Gastrocnemius medialis (tissue), 4 donors: ENCODE measurements at regions not wholly inside any gene's neighbourhood (a gene's known extent, or its start where the extent isn't known, plus 50 kb on each side); places are given as distances from the start of the nearest gene placed in this dataset.

Experiments used
- ATAC-seq, 2 donors: fragments of 150-250 bp; one replicate each; pipeline ENCODE4 v1.9.1; 2016
- DNase-seq, 2 donors: peaks; one replicate each; pipeline ENCODE4 v3.0.0-alpha.2; 2019
- H3K27ac ChIP-seq, 4 donors: fragments of 200-600 bp; sonication (generic); 1 replicate in 1 of 4; 2 replicates in 3 of 4; pipeline ENCODE4 v1.5.1; 2016 to 2018; ENCODE audit warnings: mild to moderate bottlenecking in 2 of 4, moderate library complexity in 1 of 4
- H3K27me3 ChIP-seq, 3 donors: fragments of 200-600 bp; sonication (generic) in 2 of 3; 1 replicate in 1 of 3; 2 replicates in 2 of 3; pipeline versions ENCODE4 v1.5.1 to v1.6.0; 2016 to 2019; ENCODE audit warnings: mild to moderate bottlenecking in 1 of 3, moderate library complexity in 1 of 3
- H3K36me3 ChIP-seq, 2 donors: fragments of 200-600 bp; sonication (generic) in 1 of 2; one replicate each; pipeline ENCODE4 v1.5.1; 2017 to 2018
- H3K4me1 ChIP-seq, 2 donors: fragments of 200-600 bp; sonication (generic) in 1 of 2; one replicate each; pipeline ENCODE4 v1.5.1; 2016 to 2017; ENCODE audit warnings: mild to moderate bottlenecking in 2 of 2
- H3K4me3 ChIP-seq, 4 donors: fragments of 200-600 bp; sonication (generic) in 3 of 4; 1 replicate in 1 of 4; 2 replicates in 3 of 4; pipeline ENCODE4 v1.5.1; 2016 to 2019; ENCODE audit warnings: mild to moderate bottlenecking in 2 of 4
- H3K9me3 ChIP-seq, 3 donors: fragments of 200-600 bp; sonication (generic) in 2 of 3; 1 replicate in 1 of 3; 2 replicates in 2 of 3; pipeline ENCODE4 v1.5.1; 2016 to 2019
- POLR2A ChIP-seq, 2 donors: fragments of 450-650 bp; IDR thresholded peaks; one replicate each; pipeline ENCODE4 v1.6.1; 2017; ENCODE audit warnings: antibody characterized with exemption in 2 of 2, mild to moderate bottlenecking in 2 of 2, moderate library complexity in 2 of 2
- in situ Hi-C, 4 donors: fragments of 200-750 bp; cut with MboI; loops; one replicate each; pipeline versions ENCODE4 v1.15.0 to v1.8.0; 2017; ENCODE audit warnings: low sequenced_read_pairs in 4 of 4
- intact Hi-C: fragments of 100-400 bp; cut with DNase I; formaldehyde crosslinking; loops from one replicate; pipeline ENCODE4 v1.15.1; 2023; ENCODE audit warnings: low total_unique reads
- TF ChIP-seq, protein P1 (sequence below), 5 experiments: fragments of 450-650 bp in 3 of 5; fragments of 200-600 bp in 2 of 5; sonication (generic) in 2 of 5; IDR thresholded peaks in 4 of 5; conservative IDR thresholded peaks in 1 of 5; 1 replicate in 4 of 5; 2 replicates in 1 of 5; pipeline ENCODE4 v1.5.1; 2016 to 2019; ENCODE audit warnings: antibody characterized with exemption in 5 of 5, mild to moderate bottlenecking in 3 of 5, moderate library complexity in 3 of 5

DNA sequence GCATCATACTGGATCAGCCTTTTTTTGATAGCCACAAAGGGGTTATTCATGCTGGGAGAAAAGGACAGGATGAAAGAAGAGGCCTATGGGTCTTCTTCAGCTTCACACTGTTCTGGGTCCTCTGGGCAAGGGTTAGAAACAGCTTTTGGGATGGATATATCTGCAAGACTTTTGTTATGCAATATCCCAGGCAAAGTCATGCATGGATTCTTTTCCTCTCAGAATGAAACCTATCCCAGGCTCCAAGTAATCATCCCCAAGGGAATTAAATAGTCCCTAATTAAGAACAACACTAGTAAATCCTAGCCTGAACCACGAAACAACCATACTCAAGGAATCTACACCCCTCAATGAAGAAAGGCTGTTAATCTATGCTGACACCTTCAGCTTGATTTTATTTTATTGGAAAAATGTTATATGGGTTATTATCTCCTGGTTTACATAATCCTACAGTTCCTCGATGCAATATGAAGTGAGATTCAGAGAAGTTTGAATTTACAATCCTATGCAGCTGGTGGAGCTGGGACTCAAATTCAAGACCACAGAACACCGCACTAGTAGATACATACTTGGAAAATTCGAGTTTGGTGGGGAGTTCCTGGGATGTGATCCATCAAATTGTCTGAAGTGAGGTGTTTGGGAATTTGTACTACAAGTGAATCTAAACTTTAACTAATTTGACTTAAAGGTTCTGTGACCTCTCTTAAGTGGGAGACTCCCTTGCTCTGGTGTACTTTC lies 338.6 kb downstream of the TBX15 start:
- no peak for DNase-seq
- in situ Hi-C loops (no loop called here), intact Hi-C loops (no loop called here)
- Histone ChIP-seq H3K27me3 (no peaks in the 10 kb centered on the region), H3K4me1 (peaks cover 6 to 17% of the 10 kb centered on the region in 2 donors), H3K9me3 (no peaks in the 10 kb centered on the region), H3K4me3 (no peak overlapping the region), H3K36me3 (no peaks in the 10 kb centered on the region), H3K27ac (no peak overlapping the region)
- TF ChIP-seq POLR2A (IDR thresholded peaks at IDR 0.05) = no peak
- TF ChIP-seq, protein P1, sequence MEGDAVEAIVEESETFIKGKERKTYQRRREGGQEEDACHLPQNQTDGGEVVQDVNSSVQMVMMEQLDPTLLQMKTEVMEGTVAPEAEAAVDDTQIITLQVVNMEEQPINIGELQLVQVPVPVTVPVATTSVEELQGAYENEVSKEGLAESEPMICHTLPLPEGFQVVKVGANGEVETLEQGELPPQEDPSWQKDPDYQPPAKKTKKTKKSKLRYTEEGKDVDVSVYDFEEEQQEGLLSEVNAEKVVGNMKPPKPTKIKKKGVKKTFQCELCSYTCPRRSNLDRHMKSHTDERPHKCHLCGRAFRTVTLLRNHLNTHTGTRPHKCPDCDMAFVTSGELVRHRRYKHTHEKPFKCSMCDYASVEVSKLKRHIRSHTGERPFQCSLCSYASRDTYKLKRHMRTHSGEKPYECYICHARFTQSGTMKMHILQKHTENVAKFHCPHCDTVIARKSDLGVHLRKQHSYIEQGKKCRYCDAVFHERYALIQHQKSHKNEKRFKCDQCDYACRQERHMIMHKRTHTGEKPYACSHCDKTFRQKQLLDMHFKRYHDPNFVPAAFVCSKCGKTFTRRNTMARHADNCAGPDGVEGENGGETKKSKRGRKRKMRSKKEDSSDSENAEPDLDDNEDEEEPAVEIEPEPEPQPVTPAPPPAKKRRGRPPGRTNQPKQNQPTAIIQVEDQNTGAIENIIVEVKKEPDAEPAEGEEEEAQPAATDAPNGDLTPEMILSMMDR (IDR thresholded peaks at IDR 0.05 in 4 of 5, conservative IDR thresholded peaks at IDR 0.05 in 1 of 5) = no peak
- ATAC-seq = no peak

DNA sequence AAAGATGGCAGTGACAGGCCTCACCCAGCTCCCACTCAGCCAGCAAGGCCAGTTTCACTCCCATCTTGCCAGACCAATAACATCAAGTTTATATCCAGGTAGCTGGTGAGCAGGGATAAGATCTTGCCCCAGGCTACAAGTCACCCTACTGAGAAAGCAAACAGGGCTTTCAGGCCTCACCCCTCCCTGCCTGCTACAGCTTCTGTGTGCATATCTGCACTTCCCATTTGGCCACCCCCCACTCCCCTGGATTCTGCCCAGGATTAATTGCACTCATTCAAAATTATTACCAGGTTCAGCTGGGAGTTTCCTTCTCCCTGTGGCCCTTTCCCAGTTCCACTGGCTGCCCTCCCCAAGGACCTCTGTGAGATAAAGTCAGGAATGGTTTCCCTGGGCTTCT lies 352.1 kb downstream of the TBX15 start:
- Histone ChIP-seq H3K36me3 (no peaks in the 10 kb centered on the region), H3K27ac (no peak overlapping the region), H3K9me3 (no peaks in the 10 kb centered on the region), H3K4me1 (no peaks in the 10 kb centered on the region), H3K4me3 (no peak overlapping the region), H3K27me3 (no peaks in the 10 kb centered on the region)
- ATAC-seq = no peak
- no peak for TF ChIP-seq POLR2A (IDR thresholded peaks at IDR 0.05)
- TF ChIP-seq, protein P1 (IDR thresholded peaks at IDR 0.05 in 4 of 5, conservative IDR thresholded peaks at IDR 0.05 in 1 of 5) = no peak
- intact Hi-C loops = no loop called here
- no peak for DNase-seq
- in situ Hi-C loops = no loop called here

DNA sequence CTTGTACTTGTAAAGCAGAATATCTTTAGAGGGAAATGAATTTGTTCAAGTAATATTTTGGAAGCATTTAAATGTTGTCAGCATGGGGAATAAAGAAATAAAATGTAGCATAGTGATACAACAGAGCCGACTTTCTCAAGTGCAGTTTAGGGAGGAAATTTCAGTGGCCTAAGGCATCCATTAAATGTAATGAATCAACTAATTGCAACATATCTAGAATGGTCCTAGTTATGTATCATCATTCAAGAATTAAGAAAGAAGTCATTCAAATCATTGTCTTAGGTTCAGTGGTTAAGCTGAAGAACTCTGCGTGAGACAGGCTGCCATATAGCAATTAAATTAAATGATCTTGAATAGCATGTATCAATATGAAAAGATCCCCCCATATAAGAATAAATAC lies 360.7 kb downstream of the TBX15 start:
- TF ChIP-seq, protein P1 (IDR thresholded peaks at IDR 0.05 in 4 of 5, conservative IDR thresholded peaks at IDR 0.05 in 1 of 5) = no peak
- no peak for TF ChIP-seq POLR2A (IDR thresholded peaks at IDR 0.05)
- Histone ChIP-seq H3K36me3 (no peaks in the 10 kb centered on the region), H3K27ac (no peak overlapping the region), H3K4me3 (no peak overlapping the region), H3K4me1 (no peaks in the 10 kb centered on the region), H3K27me3 (no peaks in the 10 kb centered on the region), H3K9me3 (no peaks in the 10 kb centered on the region)
- DNase-seq (no peak), ATAC-seq (no peak)
- intact Hi-C loops = no loop called here
- in situ Hi-C loops = no loop called here

DNA sequence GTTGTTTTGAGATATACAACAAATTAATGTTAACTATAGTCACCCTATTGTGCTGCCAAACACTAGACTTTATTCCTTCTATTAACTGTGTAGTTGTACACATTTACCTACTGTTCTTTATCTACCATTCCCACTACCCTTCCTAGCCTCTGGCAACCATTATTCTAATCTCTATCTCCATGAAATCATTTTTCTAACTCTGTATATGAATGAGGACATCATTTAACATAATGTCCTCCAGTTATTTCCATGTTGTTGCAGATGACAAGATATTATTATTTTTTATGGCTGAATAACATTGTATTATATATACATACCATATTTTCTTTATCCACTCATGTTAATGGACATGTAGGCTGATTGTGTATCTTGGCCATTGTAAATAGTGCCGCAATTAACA lies 366.3 kb downstream of the TBX15 start:
- in situ Hi-C loops = no loop called here
- intact Hi-C loops = no loop called here
- ATAC-seq (no peak), DNase-seq (no peak)
- H3K9me3 ChIP-seq = no peaks in the 10 kb centered on the region
- H3K4me1 ChIP-seq = no peaks in the 10 kb centered on the region
- TF ChIP-seq POLR2A (IDR thresholded peaks at IDR 0.05) = no peak
- TF ChIP-seq, protein P1 (IDR thresholded peaks at IDR 0.05 in 4 of 5, conservative IDR thresholded peaks at IDR 0.05 in 1 of 5) = no peak
- no peak overlapping the region for H3K4me3 ChIP-seq
- no peak overlapping the region for H3K27ac ChIP-seq
- no peaks in the 10 kb centered on the region for H3K27me3 ChIP-seq
- no peaks in the 10 kb centered on the region for H3K36me3 ChIP-seq
